ENCODE measurements at regions not wholly inside any gene's neighbourhood (a gene's known extent, or its start where the extent isn't known, plus 50 kb on each side); places are given as distances from the start of the nearest gene placed in this dataset.

DNA sequence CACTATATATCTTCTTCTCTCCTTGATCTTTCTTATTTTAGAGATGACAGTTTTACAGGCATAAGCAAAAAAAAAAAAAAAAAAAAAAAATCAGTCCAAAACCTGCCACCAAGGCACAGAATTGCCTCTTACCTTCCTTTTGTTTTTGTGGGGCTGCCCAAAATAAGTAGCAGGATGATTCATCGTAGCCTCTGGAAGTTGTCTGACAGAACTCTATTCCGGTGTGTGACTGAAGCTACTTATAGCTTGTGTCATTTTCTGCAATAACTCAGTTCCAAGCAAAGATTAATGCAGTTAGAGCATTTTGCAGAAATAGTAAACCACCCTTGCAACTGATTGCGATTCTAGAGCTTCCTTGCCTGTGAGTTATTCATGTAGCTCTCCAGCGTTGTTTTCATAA lies 186.8 kb downstream of the KIF2B start:
- no peak for DNase-seq

- DNase-seq, result no peak
These were observed 190.3 kb downstream of the KIF2B start for GRCh38 chr17:54013072-54013471.

GRCh38 chr17:54015734-54016133 lies 193.0 kb downstream of the KIF2B start:
- DNase-seq, result no peak

DNA sequence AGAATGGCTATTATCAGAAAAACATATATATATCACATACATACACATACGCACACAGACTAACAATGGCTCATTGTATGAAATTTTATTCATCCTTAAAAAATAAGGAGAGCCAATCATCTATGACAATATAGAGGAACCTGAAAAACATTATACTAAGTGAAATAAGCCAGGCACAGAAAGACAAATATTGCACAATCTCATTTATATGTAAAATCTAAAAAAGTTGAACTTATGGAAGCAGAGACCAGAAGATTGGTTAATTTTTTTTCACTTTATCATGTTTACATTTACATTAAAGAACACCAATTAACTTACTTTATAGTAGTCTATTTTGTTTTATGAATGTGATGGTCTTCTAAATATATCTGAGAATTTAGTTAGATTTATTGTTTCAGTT lies 198.7 kb downstream of the KIF2B start:
- DNase-seq, result no peak

DNA sequence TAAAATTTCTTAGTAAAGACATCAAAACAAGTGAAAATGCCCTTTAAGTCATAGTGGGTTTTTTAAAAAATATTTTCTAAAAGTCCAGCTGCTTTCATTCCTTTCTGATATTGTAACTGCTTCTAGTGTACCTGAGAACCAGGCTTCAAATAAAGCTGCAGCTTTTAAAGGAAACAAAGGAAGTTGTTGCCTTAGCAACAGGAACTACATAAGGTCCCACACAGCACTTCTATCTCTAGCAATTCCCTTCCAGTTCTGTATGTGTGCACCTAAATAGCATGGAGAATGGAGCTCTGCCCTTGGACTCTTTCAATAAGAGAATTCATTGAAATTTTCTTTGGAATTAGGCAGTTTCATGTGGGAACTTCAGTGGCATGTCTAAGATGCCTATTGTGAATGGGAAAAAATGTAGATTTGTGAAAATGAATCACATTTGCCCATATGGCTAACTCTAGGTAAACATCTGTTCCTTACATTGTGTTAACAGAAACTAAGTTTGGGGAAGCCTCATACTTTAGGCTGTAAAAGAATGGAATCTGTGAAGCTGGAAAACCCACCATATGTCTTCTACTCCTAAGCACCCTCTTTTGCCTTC lies 206.4 kb downstream of the KIF2B start:
- no peak for DNase-seq

GRCh38 chr17:54029986-54030385 lies 207.3 kb downstream of the KIF2B start:
- no peak for DNase-seq

DNA sequence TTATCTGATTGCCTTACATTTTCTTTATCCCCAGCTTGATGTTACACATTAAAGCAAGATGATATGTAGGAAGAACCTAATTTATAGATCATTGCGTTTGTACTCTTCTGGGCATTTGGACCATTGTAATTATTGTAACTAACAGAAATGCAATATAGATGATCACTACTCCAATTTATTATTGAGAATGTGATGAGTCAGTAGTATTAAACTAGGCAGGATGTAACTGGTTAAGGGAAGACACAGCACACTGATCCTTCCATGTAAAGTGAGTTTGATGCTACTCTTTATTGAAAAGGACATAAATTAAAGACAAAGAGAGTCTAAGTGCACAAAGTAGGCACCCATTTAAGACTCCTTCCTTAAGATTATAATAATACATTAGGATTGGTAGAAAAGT lies 223.8 kb downstream of the KIF2B start:
- no peak for DNase-seq

DNA sequence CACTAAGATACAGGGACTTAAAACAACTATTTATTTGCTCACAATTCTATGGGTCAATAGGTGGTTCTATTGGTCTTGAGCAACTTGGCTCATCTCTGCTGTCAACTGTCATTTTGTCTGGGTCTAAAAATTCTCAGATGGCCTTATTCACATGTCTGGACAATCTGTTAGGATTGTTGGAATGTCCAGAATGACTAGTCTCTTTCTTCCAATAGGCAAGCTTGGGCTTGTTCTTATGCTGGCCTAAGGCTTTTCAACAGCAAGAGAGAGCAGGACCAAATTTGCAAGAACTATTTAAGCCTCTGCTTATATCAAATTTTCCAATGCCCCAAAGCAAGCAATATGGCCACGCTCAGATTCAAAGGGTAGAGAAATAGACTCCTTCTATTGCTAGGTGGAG lies 240.9 kb downstream of the KIF2B start:
- no peak for DNase-seq

DNA sequence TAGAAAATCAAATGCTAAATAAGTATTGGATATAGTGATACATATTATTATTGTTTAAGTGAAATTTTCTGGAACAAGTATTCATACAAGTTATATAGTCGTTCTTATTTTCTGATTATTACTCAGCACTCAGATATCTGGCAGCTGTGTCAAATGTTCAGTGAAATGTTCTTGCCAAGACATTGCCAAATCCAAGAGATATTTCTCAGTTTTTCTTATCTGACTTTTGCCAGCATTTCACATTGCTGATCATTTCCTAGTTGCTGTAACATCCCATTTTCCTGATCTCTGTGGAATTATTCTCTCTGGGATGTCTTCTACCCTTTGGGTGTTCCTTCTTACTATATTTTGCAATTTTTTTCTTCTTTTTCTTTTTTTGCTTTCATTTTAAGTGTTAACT lies 262.3 kb downstream of the KIF2B start:
- DNase-seq, result no peak

GRCh38 chr17:54085934-54086333 lies 263.2 kb downstream of the KIF2B start:
- no peak for DNase-seq

GRCh38 chr17:54096216-54096615 lies 273.5 kb downstream of the KIF2B start:
- no peak for DNase-seq

- no peak for DNase-seq
These were observed 276.5 kb downstream of the KIF2B start for GRCh38 chr17:54099221-54099620.

GRCh38 chr17:54102246-54102645 lies 279.5 kb downstream of the KIF2B start:
- no peak for DNase-seq

GRCh38 chr17:54111576-54111975 lies 288.8 kb downstream of the KIF2B start:
- no peak for DNase-seq

GRCh38 chr17:54117452-54117851 lies 294.7 kb downstream of the KIF2B start:
- no peak for DNase-seq

DNA sequence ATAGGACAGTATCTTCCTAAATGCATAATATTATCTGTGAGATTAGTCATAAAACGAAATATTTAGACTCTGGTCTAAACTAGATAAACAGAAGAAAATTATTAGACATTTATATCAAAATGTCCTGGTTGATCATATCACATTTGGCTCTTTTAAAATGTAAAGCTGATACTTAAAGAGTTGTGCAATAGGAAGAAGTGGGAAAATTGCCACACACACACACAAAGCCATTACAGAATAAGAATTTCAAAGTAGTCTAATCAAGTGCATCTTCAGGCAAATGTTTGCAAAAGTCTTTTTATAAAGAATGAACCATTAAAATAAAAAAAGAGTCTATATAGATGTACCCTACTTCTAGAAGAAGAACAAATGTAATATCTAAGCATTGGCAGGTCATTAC lies 301.7 kb downstream of the KIF2B start:
- no peak for DNase-seq

GRCh38 chr17:54153423-54153822 lies 330.7 kb downstream of the KIF2B start:
- DNase-seq, result no peak

GRCh38 chr17:54157542-54157941 lies 334.8 kb downstream of the KIF2B start:
- no peak for DNase-seq

DNA sequence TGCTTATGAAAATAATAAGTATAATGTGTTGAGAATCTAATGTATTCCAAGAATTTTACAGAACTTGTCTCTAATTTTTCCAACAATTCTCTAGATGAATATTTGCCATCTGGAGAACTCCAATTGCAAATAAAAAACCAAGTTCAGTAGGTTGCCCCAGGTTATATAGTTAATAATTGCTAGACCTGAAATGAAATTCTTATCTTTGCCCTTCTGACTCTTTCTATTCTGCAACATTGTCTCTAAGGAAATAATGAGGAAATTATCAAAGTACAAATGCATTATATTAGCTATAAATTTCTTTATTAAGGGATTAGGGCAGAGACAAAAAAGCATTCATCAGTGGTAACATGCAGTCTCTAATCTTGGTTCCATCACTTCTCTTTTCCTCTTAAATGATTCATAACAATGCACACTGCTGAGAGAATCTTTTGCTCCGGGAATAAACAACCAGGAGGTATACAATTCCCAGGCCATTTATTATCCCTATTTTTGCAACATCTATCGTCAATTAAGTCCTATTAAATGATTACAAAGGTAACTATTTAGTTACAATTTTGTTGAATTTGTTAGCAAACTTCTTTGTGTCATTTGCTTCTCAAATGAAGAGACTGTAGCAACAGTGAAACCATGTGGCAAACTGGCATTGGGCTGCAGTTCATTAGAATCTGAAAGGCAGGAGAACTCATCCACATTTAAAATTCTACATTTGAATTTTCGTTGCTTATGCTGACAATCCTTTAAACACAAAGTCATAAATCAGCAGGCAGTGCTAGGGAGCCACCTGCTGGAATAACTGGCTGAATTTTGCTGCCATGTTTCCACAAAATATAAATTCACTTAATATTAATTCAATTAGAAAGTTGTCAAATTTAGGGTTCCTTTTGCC lies 349.6 kb downstream of the KIF2B start:
- no peak for DNase-seq

GRCh38 chr17:54172985-54173316 lies 350.2 kb downstream of the KIF2B start:
- no peak for DNase-seq

DNA sequence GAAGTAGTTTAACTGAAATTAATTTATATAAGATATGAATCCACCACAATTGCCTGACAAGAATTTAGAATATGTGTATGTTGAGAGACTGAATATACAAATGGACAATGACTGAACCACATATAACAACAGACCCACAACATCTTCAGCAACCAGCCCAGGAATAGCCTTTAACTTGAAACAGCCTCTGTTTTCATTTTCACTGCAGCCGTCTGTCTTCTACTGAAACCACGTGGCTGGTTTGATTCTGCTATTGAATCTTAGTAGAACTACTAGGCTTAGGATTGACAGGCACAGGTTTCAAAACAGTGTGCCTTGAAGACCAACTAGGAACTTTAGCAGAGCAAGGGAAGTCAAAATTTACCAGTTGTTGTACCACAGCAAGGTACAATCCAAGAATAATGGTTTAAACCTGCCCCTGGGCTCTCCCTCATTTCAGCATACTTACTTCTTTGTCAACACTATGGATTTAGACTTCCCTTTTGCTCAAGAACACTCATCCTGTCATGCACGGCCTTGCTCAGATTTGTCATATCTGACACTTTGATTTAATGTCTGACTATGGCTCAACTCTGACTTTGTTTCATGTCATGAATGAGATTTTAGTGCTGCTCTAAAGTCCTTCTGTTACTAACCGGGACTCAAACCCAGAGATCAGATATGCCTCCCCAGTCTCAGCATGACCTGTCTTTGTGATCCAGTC lies 355.0 kb downstream of the KIF2B start:
- DNase-seq, result no peak

GRCh38 chr17:54180950-54181349 lies 358.2 kb downstream of the KIF2B start:
- DNase-seq, result no peak

DNA sequence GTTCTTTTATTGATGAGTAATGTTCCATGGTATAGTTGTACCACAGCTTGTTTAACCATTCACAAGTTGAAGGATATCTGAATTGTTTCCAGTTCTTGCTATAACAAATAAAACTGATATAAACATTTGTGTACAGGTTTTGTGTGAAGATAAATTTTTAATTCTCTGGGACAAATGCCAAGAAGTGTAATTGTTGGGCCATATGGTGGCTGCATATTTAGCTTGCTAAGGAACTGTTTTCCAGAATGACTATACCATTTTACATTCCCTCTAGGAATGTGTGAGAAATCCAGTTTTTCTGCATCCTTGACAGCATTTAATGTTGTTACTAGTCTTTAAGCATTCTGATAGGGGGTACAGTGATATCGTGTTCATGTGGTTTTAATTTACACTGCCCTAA lies 368.5 kb downstream of the KIF2B start:
- no peak for DNase-seq

GRCh38 chr17:54194268-54194667 lies 371.5 kb downstream of the KIF2B start:
- DNase-seq, result no peak

Data from NCI-H187 (cell line).